Type B pancreatic cell (in vitro differentiated cells): ENCODE measurements at regions not wholly inside any gene's neighbourhood (a gene's known extent, or its start where the extent isn't known, plus 50 kb on each side); places are given as distances from the start of the nearest gene placed in this dataset.

ENCODE experiments used
- DNase-seq: peaks from one replicate; pipeline ENCODE4 v3.0.0; 2021; ENCODE audit warnings: mixed read lengths; ENCODE audit not compliant: unreplicated experiment; ENCODE audit errors: extremely low spot score
- H3K27ac Mint-ChIP-seq: 2 replicates; pipeline ENCODE4 v1.8.0; 2021; ENCODE audit warnings: mild to moderate bottlenecking, mixed read lengths
- H3K27me3 Mint-ChIP-seq: 2 replicates; pipeline ENCODE4 v1.8.0; 2021; ENCODE audit warnings: mixed read lengths
- H3K36me3 Mint-ChIP-seq: 2 replicates; pipeline ENCODE4 v1.8.0; 2021; ENCODE audit warnings: mixed read lengths
- H3K4me1 Mint-ChIP-seq: one replicate; pipeline ENCODE4 v1.8.0; 2021; ENCODE audit warnings: mixed read lengths; ENCODE audit not compliant: unreplicated experiment
- H3K4me3 Mint-ChIP-seq: 2 replicates; pipeline ENCODE4 v1.8.0; 2021; ENCODE audit warnings: mild to moderate bottlenecking, mixed read lengths
- H3K9me3 Mint-ChIP-seq: 2 replicates; pipeline ENCODE4 v1.8.0; 2021; ENCODE audit warnings: mixed read lengths
- TF ChIP-seq, protein P1 (sequence below): fragments of 200-600 bp; sonication (generic); conservative IDR thresholded peaks from 2 replicates; pipeline ENCODE4 v1.5.0; 2021; ENCODE audit warnings: antibody characterized with exemption, mild to moderate bottlenecking

DNA sequence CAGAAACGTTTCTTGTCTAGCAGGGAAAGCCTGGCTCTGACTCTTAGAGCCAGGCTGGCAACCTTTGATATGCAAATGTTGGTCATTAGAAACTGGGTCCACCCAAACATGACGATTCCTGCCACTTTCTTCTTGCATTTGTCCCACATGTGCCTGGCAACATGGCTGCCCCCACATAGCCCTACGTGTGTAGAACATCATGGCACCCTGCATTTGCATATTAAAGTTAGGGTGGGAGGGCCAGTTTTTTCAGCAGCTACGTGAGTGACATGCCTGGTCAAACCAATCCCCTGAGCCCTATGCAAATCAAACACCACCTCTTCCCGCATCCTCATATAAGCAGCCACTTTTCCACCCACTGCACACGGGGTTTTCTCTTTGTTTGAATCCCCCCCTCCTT, 95.0 kb downstream of the LIG4 start:
- DNase-seq, result no peak
- Mint-ChIP-seq H3K36me3 (no peaks in the 10 kb centered on the region), H3K27me3 (peaks cover 4% of the 10 kb centered on the region), H3K4me1 (no peaks in the 10 kb centered on the region), H3K9me3 (no peaks in the 10 kb centered on the region), H3K4me3 (no peak overlapping the region), H3K27ac (no peak overlapping the region)
- TF ChIP-seq, protein P1, sequence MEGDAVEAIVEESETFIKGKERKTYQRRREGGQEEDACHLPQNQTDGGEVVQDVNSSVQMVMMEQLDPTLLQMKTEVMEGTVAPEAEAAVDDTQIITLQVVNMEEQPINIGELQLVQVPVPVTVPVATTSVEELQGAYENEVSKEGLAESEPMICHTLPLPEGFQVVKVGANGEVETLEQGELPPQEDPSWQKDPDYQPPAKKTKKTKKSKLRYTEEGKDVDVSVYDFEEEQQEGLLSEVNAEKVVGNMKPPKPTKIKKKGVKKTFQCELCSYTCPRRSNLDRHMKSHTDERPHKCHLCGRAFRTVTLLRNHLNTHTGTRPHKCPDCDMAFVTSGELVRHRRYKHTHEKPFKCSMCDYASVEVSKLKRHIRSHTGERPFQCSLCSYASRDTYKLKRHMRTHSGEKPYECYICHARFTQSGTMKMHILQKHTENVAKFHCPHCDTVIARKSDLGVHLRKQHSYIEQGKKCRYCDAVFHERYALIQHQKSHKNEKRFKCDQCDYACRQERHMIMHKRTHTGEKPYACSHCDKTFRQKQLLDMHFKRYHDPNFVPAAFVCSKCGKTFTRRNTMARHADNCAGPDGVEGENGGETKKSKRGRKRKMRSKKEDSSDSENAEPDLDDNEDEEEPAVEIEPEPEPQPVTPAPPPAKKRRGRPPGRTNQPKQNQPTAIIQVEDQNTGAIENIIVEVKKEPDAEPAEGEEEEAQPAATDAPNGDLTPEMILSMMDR, result no peak

DNA sequence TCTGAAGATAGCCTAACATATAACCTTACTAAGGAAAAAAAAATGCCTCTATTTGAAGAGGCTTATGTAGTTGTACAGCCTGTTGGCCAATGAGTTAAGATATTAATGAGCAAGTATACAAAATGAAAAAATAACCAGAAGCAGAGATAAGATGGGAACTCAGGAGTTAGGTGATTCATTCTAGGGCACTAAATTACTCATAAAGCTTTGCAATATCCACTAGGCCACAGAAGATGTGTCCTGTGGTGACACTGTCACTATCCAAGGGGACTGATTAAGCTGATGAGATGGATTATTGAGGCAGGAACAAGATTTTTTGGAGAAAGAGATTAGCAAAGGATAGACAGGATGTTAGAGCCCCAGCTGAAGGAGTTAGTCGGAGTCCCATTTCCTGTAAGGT, 99.6 kb downstream of the LIG4 start:
- no peaks in the 10 kb centered on the region for H3K36me3 Mint-ChIP-seq
- H3K9me3 Mint-ChIP-seq, result no peaks in the 10 kb centered on the region
- DNase-seq, result no peak
- TF ChIP-seq, protein P1, result no peak
- H3K4me1 Mint-ChIP-seq, result no peaks in the 10 kb centered on the region
- H3K27me3 Mint-ChIP-seq, result no peaks in the 10 kb centered on the region
- no peak overlapping the region for H3K4me3 Mint-ChIP-seq
- H3K27ac Mint-ChIP-seq, result no peak overlapping the region

DNA sequence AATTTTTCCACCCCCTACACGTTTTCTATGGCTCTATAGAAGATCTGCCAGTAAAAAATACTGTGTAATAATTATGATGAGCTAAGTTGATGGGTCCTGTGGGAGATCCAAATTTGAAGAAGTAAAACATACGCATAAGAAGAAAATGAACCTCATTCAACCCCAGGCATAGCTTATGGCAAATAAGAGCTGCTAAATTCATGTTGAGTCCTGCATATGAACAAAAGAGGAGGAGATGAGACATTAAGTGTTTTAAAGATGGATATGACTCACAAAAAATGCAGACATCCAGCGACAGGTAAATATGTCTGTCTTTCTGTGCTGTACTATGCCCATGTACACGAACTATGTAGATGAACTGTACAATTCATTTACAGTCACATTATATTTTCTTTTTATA, 101.9 kb downstream of the LIG4 start:
- DNase-seq, result no peak
- Mint-ChIP-seq H3K36me3 (no peaks in the 10 kb centered on the region), H3K27ac (no peak overlapping the region), H3K27me3 (no peaks in the 10 kb centered on the region), H3K4me1 (no peaks in the 10 kb centered on the region), H3K4me3 (no peak overlapping the region), H3K9me3 (no peaks in the 10 kb centered on the region)
- TF ChIP-seq, protein P1, result no peak

DNA sequence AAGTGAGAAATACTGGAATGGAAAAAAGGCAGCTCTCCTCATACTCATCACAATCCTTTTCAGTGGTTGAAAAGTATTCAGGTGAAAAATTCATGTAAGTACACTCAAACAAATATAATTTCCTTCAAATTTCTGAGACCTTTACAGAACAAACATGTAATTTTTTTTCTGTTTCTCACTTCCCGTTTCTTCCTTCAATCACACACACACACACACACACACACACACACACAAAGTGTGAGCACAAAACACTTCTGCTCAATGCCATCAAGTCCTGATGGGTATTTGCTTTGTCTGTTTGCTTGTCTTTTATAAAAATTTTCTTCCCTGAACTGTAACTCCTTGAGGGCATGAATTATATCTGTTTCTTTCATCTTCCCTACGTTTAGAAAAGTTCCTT, 110.6 kb downstream of the LIG4 start:
- no peaks in the 10 kb centered on the region for H3K27me3 Mint-ChIP-seq
- H3K4me3 Mint-ChIP-seq, result no peak overlapping the region
- H3K4me1 Mint-ChIP-seq, result peaks cover 5% of the 10 kb centered on the region
- H3K9me3 Mint-ChIP-seq, result no peaks in the 10 kb centered on the region
- H3K36me3 Mint-ChIP-seq, result no peaks in the 10 kb centered on the region
- TF ChIP-seq, protein P1, result no peak
- DNase-seq, result no peak
- no peak overlapping the region for H3K27ac Mint-ChIP-seq

DNA sequence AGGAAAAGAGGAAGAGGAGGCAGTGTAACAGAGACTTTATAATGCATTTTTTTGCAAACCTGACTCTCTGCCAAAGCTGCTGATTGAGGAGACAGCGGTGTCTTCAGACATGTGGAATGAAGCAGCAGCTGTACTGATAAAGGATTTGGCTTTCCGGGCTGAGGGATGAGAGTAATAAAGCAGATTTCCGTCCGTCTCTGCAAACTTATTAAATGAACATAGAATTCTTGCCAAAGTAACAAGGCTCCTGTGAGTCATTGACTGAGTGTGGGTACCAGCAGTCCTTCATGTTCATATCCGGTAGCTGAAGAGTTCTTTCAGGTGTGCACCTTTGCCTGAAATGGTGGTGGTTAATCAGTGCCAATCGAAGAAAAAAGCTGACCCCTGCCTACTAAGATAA, 112.6 kb downstream of the LIG4 start:
- no peak for DNase-seq
- TF ChIP-seq, protein P1, result no peak
- Mint-ChIP-seq H3K27me3 (no peaks in the 10 kb centered on the region), H3K36me3 (no peaks in the 10 kb centered on the region), H3K9me3 (no peaks in the 10 kb centered on the region), H3K4me1 (peaks cover 5% of the 10 kb centered on the region), H3K27ac (no peak overlapping the region), H3K4me3 (no peak overlapping the region)

DNA sequence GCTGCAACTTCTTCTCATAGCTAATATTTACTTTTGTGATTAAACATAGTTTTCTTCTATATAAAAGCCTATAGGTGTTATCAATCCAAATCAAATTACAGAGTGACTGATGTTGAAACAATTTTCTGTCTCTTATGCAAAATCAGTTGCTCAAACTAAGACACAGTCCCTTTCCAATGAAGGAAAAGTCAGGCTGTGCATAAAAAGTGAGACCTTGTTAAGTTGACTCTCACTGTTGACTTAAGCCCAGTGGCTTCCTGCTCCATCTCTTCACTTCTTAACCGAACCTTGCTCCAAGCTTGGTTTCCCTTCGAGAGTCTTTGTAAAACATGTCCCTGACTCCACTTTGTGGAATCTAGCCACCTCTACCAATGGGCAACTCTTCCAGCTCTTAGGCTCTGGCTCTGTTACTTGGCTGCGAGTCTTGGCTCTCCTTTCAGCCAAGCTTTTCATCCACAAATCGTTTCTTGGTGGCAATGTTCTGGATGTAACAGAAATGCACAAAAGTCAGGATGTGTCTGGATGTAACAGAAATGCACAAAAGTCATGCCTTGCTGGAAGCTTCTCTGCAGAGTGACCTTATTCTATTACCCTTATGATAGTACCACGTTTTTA, 118.9 kb downstream of the LIG4 start:
- TF ChIP-seq, protein P1, result no peak
- H3K4me3 Mint-ChIP-seq, result no peak overlapping the region
- peaks cover under 1% of the 10 kb centered on the region for H3K27me3 Mint-ChIP-seq
- H3K36me3 Mint-ChIP-seq, result no peaks in the 10 kb centered on the region
- no peaks in the 10 kb centered on the region for H3K4me1 Mint-ChIP-seq
- DNase-seq, result no peak
- no peak overlapping the region for H3K27ac Mint-ChIP-seq
- H3K9me3 Mint-ChIP-seq, result no peaks in the 10 kb centered on the region
